OCI-M2 (cell line): ENCODE measurements at regions not wholly inside any gene's neighbourhood (a gene's known extent, or its start where the extent isn't known, plus 50 kb on each side); places are given as distances from the start of the nearest gene placed in this dataset.

ENCODE experiments used
- DNase-seq: peaks from one replicate; lab custom pipeline; 2025; ENCODE audit not compliant: unreplicated experiment; lab: John Stamatoyannopoulos, UW

DNA sequence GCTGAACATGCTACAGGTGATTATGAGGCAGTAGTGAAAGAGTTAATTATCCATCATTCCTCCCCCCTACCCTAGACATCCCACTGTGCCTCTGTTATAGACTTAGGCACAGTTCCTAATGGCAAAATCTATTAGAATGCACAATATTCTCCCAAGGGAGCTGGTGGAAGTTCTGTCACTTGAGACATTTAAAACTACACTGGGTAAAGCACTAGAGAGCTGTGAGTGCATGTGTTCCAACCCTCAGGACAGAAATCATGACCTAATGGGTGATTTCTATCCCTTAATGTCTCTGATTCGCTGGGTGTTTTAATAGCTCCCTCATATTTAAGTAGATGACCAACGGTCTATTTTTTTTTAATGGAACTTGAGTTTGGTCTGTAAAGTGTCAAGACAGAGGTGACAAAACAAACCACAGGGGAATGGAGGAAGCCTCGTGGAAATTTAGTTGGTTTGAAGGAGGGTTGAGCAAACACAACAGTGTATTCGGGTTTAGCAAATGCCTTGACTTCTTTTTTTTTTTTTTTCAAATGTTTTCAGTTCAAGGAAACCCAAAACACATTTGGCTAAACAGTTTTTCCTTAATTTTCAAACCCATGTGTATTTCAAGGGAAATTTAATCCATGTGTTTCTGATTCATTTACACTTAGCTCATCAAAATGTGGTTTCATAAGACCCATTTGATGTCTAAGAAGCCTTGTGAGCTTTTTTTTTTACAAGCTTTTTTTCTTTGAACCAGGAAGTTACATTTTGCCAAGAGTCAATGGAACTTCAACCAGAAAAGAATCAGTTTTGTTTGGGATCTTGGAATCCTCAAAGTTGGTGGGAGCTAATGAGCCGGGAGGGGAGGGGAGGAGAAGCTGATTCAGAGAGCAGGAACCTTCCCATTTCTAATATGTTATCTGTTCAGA lies 665.1 kb upstream of the ZEB2 start:
- no peak for DNase-seq

GRCh38 chr2:145169285-145169684 lies 649.4 kb upstream of the ZEB2 start:
- no peak for DNase-seq

- no peak for DNase-seq
Observed at GRCh38 chr2:145168091-145168490, 648.2 kb upstream of the ZEB2 start.

- DNase-seq = no peak
Observed at GRCh38 chr2:145166731-145167302, 646.9 kb upstream of the ZEB2 start.

DNA sequence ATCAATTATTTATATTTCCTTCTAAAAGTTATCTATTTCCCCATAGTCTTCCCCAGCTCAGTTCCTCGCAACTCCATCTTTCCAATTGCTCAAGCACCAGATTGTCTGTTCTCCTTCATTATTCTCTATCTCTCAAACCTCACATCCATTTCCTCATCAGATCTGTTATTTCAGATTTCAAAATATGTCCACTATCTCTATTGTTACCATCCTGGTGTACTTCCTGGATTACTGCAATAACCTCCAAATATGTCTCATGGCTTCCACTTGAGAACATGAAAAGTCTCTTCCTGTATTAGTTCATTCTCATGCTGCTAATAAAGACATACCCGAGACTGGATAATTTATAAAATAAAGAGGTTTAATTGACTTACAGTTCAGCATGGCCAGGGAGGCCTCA lies 641.7 kb upstream of the ZEB2 start:
- no peak for DNase-seq

GRCh38 chr2:145160855-145161254 lies 640.9 kb upstream of the ZEB2 start:
- DNase-seq = no peak

GRCh38 chr2:145159676-145160075 lies 639.8 kb upstream of the ZEB2 start:
- DNase-seq = no peak

- no peak for DNase-seq
Observed at GRCh38 chr2:145157741-145158591, 638.0 kb upstream of the ZEB2 start.

- DNase-seq = no peak
Observed at GRCh38 chr2:145157036-145157675, 637.2 kb upstream of the ZEB2 start.

- no peak for DNase-seq
Observed at GRCh38 chr2:145156199-145156598, 636.3 kb upstream of the ZEB2 start.

GRCh38 chr2:145155196-145155595 lies 635.3 kb upstream of the ZEB2 start:
- no peak for DNase-seq

DNA sequence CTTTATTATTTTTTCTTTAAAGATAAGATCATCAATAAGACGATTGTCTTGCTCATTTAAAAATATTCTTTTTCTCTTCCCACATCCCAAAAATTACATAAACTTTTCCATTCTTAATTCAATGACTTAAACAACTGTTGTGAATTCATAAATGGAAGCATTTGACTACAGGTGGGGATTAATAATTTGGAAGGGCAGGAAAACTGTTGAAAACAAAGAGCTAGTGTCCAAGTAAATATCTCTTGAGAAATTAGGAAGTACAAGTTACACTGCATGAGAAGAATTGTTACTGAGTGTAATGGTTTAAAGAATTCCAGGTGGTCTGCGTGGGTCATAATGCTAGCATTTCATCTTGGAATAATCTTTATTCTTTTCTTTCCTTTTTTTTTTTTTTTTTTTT lies 634.8 kb upstream of the ZEB2 start:
- no peak for DNase-seq

GRCh38 chr2:145146691-145147090 lies 626.8 kb upstream of the ZEB2 start:
- DNase-seq = no peak

DNA sequence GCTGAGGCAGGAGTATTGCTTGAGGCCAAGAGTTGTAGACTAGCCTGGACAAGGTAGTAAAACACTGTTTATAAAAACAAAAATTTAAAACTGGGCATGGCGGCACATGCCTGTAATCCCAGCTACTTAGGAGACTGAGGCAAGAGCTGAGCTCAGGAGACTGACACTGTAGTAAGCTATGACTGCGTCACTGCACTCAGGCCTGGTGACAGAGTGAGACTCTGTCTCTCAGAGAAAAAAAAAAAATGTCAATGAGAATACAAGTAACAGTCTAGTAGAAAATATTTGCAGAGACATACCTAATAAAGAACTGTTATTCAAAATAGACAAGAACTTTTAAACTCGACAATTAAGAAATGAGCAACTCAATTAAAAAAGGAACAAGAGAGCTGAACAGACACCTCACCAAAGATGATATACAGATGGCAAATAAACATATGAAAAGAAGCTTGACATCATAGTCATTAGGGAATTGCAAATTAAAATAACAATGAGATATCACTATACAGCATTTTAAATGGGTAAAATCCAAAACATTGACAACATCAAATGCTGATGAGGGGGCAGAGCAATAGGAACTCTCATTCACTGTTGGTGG lies 624.3 kb upstream of the ZEB2 start:
- no peak for DNase-seq

- no peak for DNase-seq
Observed at GRCh38 chr2:145141981-145142380, 622.1 kb upstream of the ZEB2 start.

DNA sequence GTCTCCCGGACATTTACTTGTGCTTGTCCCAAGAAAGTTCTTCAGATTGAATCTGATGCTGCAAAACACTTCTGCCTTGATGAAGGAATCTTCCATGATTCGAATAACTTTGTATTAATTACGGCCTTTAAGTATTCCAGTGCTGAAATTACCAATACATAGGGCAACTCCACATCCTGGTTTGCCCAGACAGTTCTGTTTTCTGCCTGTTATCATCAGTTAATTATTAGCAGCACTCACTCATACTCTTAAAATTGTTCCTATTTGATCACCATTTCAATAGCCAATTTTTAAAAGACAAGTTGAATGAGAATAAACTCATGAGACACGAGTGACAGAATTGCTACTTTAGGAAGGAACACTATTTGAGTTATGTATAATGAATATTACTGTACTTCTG lies 620.7 kb upstream of the ZEB2 start:
- DNase-seq = no peak

DNA sequence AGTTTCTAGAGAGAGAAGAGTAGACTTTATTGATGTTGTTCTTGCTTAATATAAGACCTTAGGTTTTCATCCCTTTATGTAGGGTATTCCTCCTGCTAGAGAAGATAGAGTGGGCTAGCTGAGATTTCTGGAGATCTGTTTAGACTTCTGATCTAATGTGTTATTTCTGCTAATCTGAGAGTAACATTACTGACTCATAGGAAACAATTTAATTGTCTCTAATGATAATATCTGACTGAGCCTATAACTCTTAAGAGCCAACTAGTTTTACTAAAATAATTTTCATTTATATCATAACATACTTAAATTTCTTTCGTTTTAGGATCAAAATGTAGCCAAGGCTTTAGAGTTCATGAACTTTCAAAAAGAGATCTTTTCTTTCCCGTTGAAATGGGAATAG lies 618.7 kb upstream of the ZEB2 start:
- DNase-seq = no peak

- DNase-seq = no peak
Observed at GRCh38 chr2:145137901-145138300, 618.0 kb upstream of the ZEB2 start.

GRCh38 chr2:145137211-145137610 lies 617.3 kb upstream of the ZEB2 start:
- DNase-seq = no peak

- no peak for DNase-seq
Observed at GRCh38 chr2:145136702-145137101, 616.8 kb upstream of the ZEB2 start.

GRCh38 chr2:145126146-145126545 lies 606.2 kb upstream of the ZEB2 start:
- no peak for DNase-seq
